Coronary artery (tissue), 2 donors: ENCODE measurements at regions not wholly inside any gene's neighbourhood (a gene's known extent, or its start where the extent isn't known, plus 50 kb on each side); places are given as distances from the start of the nearest gene placed in this dataset.

Experiments used
- DNase-seq: peaks from one replicate; pipeline ENCODE4 v3.0.0-alpha.2; 2017; ENCODE audit warnings: low spot score
- H3K27ac ChIP-seq, 2 donors: fragments of 200-600 bp; sonication (generic); one replicate each; pipeline ENCODE4 v1.5.1; 2016 to 2019
- H3K4me3 ChIP-seq: fragments of 200-600 bp; sonication (generic); 2 replicates; pipeline ENCODE4 v1.5.1; 2016; ENCODE audit warnings: mild to moderate bottlenecking, moderate library complexity
- CTCF ChIP-seq: fragments of 200-600 bp; sonication (generic); IDR thresholded peaks from one replicate; pipeline ENCODE4 v1.5.1; 2019; ENCODE audit warnings: antibody characterized with exemption

- TF ChIP-seq CTCF = no peak
- DNase-seq = no peak
- Histone ChIP-seq H3K4me3 (peak overlapping the region; percentile 70), H3K27ac (no peak overlapping the region)
Measured at GRCh38 chr2:172234716-172235691, 132.3 kb upstream of the DLX2 start.

- Histone ChIP-seq H3K27ac (no peak overlapping the region), H3K4me3 (no peak overlapping the region)
- no peak for TF ChIP-seq CTCF
- no peak for DNase-seq
Measured at GRCh38 chr2:172239944-172240590, 137.4 kb upstream of the DLX2 start.

- no peak overlapping the region for H3K27ac ChIP-seq
- no peak for TF ChIP-seq CTCF
- no peak overlapping the region for H3K4me3 ChIP-seq
- DNase-seq = no peak
Measured at GRCh38 chr2:172241222-172241621, 138.5 kb upstream of the DLX2 start.

- no peak for TF ChIP-seq CTCF
- no peak overlapping the region for H3K27ac ChIP-seq
Measured at GRCh38 chr2:172242471-172242870, 139.8 kb upstream of the DLX2 start.

GRCh38 chr2:172242961-172243360, 140.3 kb upstream of the DLX2 start:
- Histone ChIP-seq H3K27ac (no peak overlapping the region), H3K4me3 (no peak overlapping the region)
- TF ChIP-seq CTCF = no peak
- no peak for DNase-seq

More at GRCh38 chr2:172242471-172242870, 139.8 kb upstream of the DLX2 start:
- no peak overlapping the region for H3K4me3 ChIP-seq
- no peak for DNase-seq

- no peak overlapping the region for H3K27ac ChIP-seq
- no peak for TF ChIP-seq CTCF
- DNase-seq = no peak
Measured at GRCh38 chr2:172244419-172245130, 141.9 kb upstream of the DLX2 start.

More at GRCh38 chr2:172244419-172245130, 141.9 kb upstream of the DLX2 start:
- H3K4me3 ChIP-seq = no peak overlapping the region
